ENCODE measurements at regions not wholly inside any gene's neighbourhood (a gene's known extent, or its start where the extent isn't known, plus 50 kb on each side); places are given as distances from the start of the nearest gene placed in this dataset.

DNA sequence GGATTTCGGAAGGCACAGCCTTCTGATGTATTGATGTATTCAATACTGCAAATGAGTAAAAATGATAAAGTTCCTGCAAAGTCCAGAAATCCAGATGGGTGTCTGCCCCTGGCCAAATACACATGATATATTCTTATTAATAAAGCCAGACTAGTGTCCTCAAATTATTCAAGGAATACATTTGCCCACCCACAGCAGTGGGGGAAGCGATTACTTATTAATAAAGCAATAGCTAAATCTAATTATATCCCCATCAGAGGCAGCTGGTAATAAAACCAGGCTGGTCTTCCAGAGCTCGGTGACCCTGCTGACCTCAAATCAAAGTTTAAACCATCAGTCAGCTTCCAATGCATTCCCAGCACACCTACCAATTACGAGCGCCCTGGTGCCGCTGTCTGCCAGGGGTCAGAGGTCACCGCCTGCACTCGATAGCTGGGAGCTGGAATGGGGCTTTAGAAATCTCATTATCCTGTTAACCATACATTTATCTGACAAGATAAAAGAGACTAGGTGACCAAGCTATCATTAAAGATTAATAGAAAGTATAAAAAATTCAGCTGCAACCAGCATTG, 330.3 kb downstream of the UACA start:
- H3K27ac ChIP-seq = no peak overlapping the region
- H3K27me3 ChIP-seq = no peaks in the 10 kb centered on the region
- no peak for DNase-seq
- no peaks in the 10 kb centered on the region for H3K4me1 ChIP-seq
- WGBS, 2 donors = 47 to 51% methylated on average over 8 of the region's 8 CpGs
- TF ChIP-seq, protein P1, sequence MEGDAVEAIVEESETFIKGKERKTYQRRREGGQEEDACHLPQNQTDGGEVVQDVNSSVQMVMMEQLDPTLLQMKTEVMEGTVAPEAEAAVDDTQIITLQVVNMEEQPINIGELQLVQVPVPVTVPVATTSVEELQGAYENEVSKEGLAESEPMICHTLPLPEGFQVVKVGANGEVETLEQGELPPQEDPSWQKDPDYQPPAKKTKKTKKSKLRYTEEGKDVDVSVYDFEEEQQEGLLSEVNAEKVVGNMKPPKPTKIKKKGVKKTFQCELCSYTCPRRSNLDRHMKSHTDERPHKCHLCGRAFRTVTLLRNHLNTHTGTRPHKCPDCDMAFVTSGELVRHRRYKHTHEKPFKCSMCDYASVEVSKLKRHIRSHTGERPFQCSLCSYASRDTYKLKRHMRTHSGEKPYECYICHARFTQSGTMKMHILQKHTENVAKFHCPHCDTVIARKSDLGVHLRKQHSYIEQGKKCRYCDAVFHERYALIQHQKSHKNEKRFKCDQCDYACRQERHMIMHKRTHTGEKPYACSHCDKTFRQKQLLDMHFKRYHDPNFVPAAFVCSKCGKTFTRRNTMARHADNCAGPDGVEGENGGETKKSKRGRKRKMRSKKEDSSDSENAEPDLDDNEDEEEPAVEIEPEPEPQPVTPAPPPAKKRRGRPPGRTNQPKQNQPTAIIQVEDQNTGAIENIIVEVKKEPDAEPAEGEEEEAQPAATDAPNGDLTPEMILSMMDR (IDR thresholded peaks at IDR 0.05) = no peak
- intact Hi-C loops (cut with DNase I) = no loop called here
- no peak overlapping the region for H3K4me3 ChIP-seq
- H3K9me3 ChIP-seq = no peaks in the 10 kb centered on the region
- ATAC-seq = no peak
- H3K36me3 ChIP-seq = no peaks in the 10 kb centered on the region
- no peak for FAIRE-seq

- Histone ChIP-seq H3K9me3 (no peaks in the 10 kb centered on the region), H3K4me3 (no peak overlapping the region), H3K4me1 (no peaks in the 10 kb centered on the region), H3K27me3 (no peaks in the 10 kb centered on the region), H3K36me3 (no peaks in the 10 kb centered on the region), H3K27ac (no peak overlapping the region)
- DNase-seq (no peak), ATAC-seq (no peak), FAIRE-seq (no peak)
- intact Hi-C loops (cut with DNase I) = no loop called here
- 78 to 92% methylated on average over 4 of the region's 4 CpGs for WGBS, 2 donors
- TF ChIP-seq, protein P1 (IDR thresholded peaks at IDR 0.05) = no peak
These were observed 331.5 kb downstream of the UACA start for GRCh38 chr15:70431854-70432253.

GRCh38 chr15:70430069-70430468, 332.4 kb upstream of the TLE3 start:
- Histone ChIP-seq H3K9me3 (no peaks in the 10 kb centered on the region), H3K4me3 (no peak overlapping the region), H3K36me3 (no peaks in the 10 kb centered on the region), H3K27ac (no peak overlapping the region), H3K4me1 (no peaks in the 10 kb centered on the region), H3K27me3 (no peaks in the 10 kb centered on the region)
- intact Hi-C loops (cut with DNase I) = no loop called here
- ATAC-seq (no peak), DNase-seq (no peak), FAIRE-seq (no peak)
- WGBS, 2 donors = 11 to 31% methylated on average over 1 of the region's 1 CpG
- TF ChIP-seq, protein P1 (IDR thresholded peaks at IDR 0.05) = no peak

GRCh38 chr15:70429056-70429722, 331.5 kb upstream of the TLE3 start:
- Histone ChIP-seq H3K27me3 (no peaks in the 10 kb centered on the region), H3K4me1 (no peaks in the 10 kb centered on the region), H3K36me3 (no peaks in the 10 kb centered on the region), H3K27ac (no peak overlapping the region), H3K4me3 (no peak overlapping the region), H3K9me3 (no peaks in the 10 kb centered on the region)
- WGBS, 2 donors = 84 to 92% methylated on average over 5 of the region's 5 CpGs
- FAIRE-seq (no peak), DNase-seq (no peak), ATAC-seq (no peak)
- TF ChIP-seq, protein P1 (IDR thresholded peaks at IDR 0.05) = no peak
- intact Hi-C loops (cut with DNase I) = no loop called here

- Histone ChIP-seq H3K9me3 (no peaks in the 10 kb centered on the region), H3K36me3 (no peaks in the 10 kb centered on the region), H3K27ac (no peak overlapping the region), H3K4me1 (no peaks in the 10 kb centered on the region), H3K27me3 (no peaks in the 10 kb centered on the region), H3K4me3 (no peak overlapping the region)
- DNase-seq (no peak), FAIRE-seq (no peak), ATAC-seq (no peak)
- intact Hi-C loops (cut with DNase I) = no loop called here
- WGBS, 2 donors = 91 to 92% methylated on average over 3 of the region's 3 CpGs
- TF ChIP-seq, protein P1 (IDR thresholded peaks at IDR 0.05) = no peak
These were observed 330.6 kb upstream of the TLE3 start for GRCh38 chr15:70428211-70428822.
